PC-3 (cell line): ENCODE measurements at regions not wholly inside any gene's neighbourhood (a gene's known extent, or its start where the extent isn't known, plus 50 kb on each side); places are given as distances from the start of the nearest gene placed in this dataset.
"Not testable (repeated sequence)": the region's sequence is repeated elsewhere in the genome, so short reads cannot be mapped to it uniquely, and the experiment has no call there.

Experiments used
- ATAC-seq: fragments of 200-7000 bp; cut with Tn5 transposase; 2 replicates; pipeline ENCODE4 v1.9.1; 2020; ENCODE audit warnings: mild to moderate bottlenecking, moderate library complexity
- BruUV-seq: library from RNA; stranded (reverse); fragments of 400-500 nt; replicated peaks from 2 replicates; lab custom pipeline; 2021; lab: Mats Ljungman, UMichigan
- CTCF ChIA-PET: fragments of 300-600 bp; sonication (Branson Sonifier 250); formaldehyde crosslinking; loops from one replicate; lab custom pipeline; 2022; ENCODE audit warnings: antibody characterized with exemption; lab: Charles Lee
- POLR2A ChIA-PET: fragments of 300-600 bp; sonication (Branson Sonifier 250); formaldehyde crosslinking; loops from one replicate; lab custom pipeline; 2022; ENCODE audit warnings: antibody characterized with exemption; ENCODE audit not compliant: unreplicated experiment; lab: Charles Lee
- DNase-seq: peaks from one replicate; pipeline ENCODE4 v3.0.0-alpha.2; 2015
- H2AFZ ChIP-seq: fragments of 300-600 bp; sonication (generic); 2 replicates; pipeline ENCODE4 v1.6.0; 2016; ENCODE audit warnings: antibody characterized with exemption, low read length
- H3F3A ChIP-seq: fragments of 300-600 bp; sonication (generic); one replicate; pipeline ENCODE4 v1.6.0; 2017; ENCODE audit warnings: antibody characterized with exemption, low read length, control low read depth, mild to moderate bottlenecking; ENCODE audit not compliant: unreplicated experiment
- H3K27ac ChIP-seq: fragments of 300-600 bp; sonication (generic); 2 replicates; pipeline ENCODE4 v1.5.1; 2016; ENCODE audit warnings: mild to moderate bottlenecking, low read length
- H3K27me3 ChIP-seq: fragments of 300-600 bp; sonication (generic); 2 replicates; pipeline ENCODE4 v1.6.1; 2016; ENCODE audit warnings: low read length, mixed read lengths
- H3K36me3 ChIP-seq: fragments of 300-600 bp; sonication (generic); 2 replicates; pipeline ENCODE4 v1.6.1; 2016; ENCODE audit warnings: low read depth, mixed run types, low read length, mixed read lengths
- H3K4me1 ChIP-seq: fragments of 300-600 bp; sonication (generic); 2 replicates; pipeline ENCODE4 v1.5.1; 2016; ENCODE audit warnings: low read length; ENCODE audit not compliant: insufficient read depth
- H3K4me2 ChIP-seq: fragments of 300-600 bp; sonication (generic); 2 replicates; pipeline ENCODE4 v1.6.0; 2016; ENCODE audit warnings: low read length
- H3K4me3 ChIP-seq: fragments of 300-600 bp; sonication (generic); 2 replicates; pipeline ENCODE4 v1.5.1; 2016; ENCODE audit warnings: mild to moderate bottlenecking, low read length, mixed read lengths
- H3K79me2 ChIP-seq: fragments of 300-600 bp; sonication (generic); 2 replicates; pipeline ENCODE4 v1.6.1; 2017; ENCODE audit warnings: low read length, mixed read lengths
- H3K9ac ChIP-seq: fragments of 300-600 bp; sonication (generic); 2 replicates; pipeline ENCODE4 v1.6.0; 2016; ENCODE audit warnings: mild to moderate bottlenecking, low read length
- H3K9me2 ChIP-seq: fragments of 300-600 bp; sonication (generic); replicated peaks from 2 replicates; pipeline ENCODE4 v1.6.1; 2016; ENCODE audit warnings: mixed run types, low read length, mixed read lengths
- H3K9me3 ChIP-seq: fragments of 300-600 bp; sonication (generic); 2 replicates; pipeline ENCODE4 v1.6.1; 2016; ENCODE audit warnings: low read length, mixed read lengths
- H4K20me1 ChIP-seq: fragments of 300-600 bp; sonication (generic); 2 replicates; pipeline ENCODE4 v1.6.1; 2016; ENCODE audit warnings: low read length, mixed read lengths
- EZH2 ChIP-seq: fragments of 300-600 bp; sonication (generic); IDR thresholded peaks from one replicate; pipeline ENCODE4 v1.6.1; 2017; ENCODE audit warnings: antibody characterized with exemption, mild to moderate bottlenecking, low read length; ENCODE audit not compliant: unreplicated experiment
- EZH2phosphoT487 ChIP-seq: fragments of 300-600 bp; sonication (generic); IDR thresholded peaks from 2 replicates; pipeline ENCODE4 v1.6.1; 2018; ENCODE audit warnings: mild to moderate bottlenecking, antibody characterized with exemption, low read length, borderline replicate concordance
- intact Hi-C: fragments of 100-400 bp; cut with micrococcal nuclease; formaldehyde crosslinking; loops from 2 replicates; pipeline ENCODE4 v1.9.0; 2023
- TF ChIP-seq, protein P1 (sequence below): fragments of 300-600 bp; sonication (generic); conservative IDR thresholded peaks from 2 replicates; pipeline ENCODE4 v1.5.1; 2017; ENCODE audit warnings: antibody characterized with exemption, low read depth, mild to moderate bottlenecking, low read length

- Histone ChIP-seq H3K27ac (no peak overlapping the region), H2AFZ (no peak overlapping the region), H3K4me1 (no peaks in the 10 kb centered on the region), H3K4me2 (no peak overlapping the region), H3K9me3 (no peaks in the 10 kb centered on the region; the same call in 1 of the 2 replicates), H3K9me2 (no peaks in the 10 kb centered on the region), H3K4me3 (no peak overlapping the region), H3K9ac (no peak overlapping the region), H3K27me3 (no peaks in the 10 kb centered on the region), H3K79me2 (no peaks in the 10 kb centered on the region), H4K20me1 (no peaks in the 10 kb centered on the region), H3F3A (no peaks in the 10 kb centered on the region), H3K36me3 (no peaks in the 10 kb centered on the region)
- CTCF ChIA-PET, result no interaction called here
- TF ChIP-seq, protein P1, sequence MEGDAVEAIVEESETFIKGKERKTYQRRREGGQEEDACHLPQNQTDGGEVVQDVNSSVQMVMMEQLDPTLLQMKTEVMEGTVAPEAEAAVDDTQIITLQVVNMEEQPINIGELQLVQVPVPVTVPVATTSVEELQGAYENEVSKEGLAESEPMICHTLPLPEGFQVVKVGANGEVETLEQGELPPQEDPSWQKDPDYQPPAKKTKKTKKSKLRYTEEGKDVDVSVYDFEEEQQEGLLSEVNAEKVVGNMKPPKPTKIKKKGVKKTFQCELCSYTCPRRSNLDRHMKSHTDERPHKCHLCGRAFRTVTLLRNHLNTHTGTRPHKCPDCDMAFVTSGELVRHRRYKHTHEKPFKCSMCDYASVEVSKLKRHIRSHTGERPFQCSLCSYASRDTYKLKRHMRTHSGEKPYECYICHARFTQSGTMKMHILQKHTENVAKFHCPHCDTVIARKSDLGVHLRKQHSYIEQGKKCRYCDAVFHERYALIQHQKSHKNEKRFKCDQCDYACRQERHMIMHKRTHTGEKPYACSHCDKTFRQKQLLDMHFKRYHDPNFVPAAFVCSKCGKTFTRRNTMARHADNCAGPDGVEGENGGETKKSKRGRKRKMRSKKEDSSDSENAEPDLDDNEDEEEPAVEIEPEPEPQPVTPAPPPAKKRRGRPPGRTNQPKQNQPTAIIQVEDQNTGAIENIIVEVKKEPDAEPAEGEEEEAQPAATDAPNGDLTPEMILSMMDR, result no peak
- TF ChIP-seq EZH2phosphoT487, result no peak
- TF ChIP-seq EZH2, result no peak
- BruUV-seq, result no TSS peak
- DNase-seq (peak; percentile 48), ATAC-seq (0 out of 2 replicates have a peak, but pooled peaks have one; percentile 20)
- intact Hi-C loops, result no loop called here
- POLR2A ChIA-PET, result no interaction called here
Observed at GRCh38 chr5:36552651-36553393, 53.6 kb upstream of the SLC1A3 start.

GRCh38 chr5:36555035-36555434 lies 51.4 kb upstream of the SLC1A3 start:
- DNase-seq, H3K4me3 ChIP-seq, intact Hi-C loops, H3K27me3 ChIP-seq, H3K79me2 ChIP-seq, H3K9me3 ChIP-seq, H3F3A ChIP-seq, POLR2A ChIA-PET, H3K4me1 ChIP-seq, H2AFZ ChIP-seq, H3K9ac ChIP-seq, H3K9me2 ChIP-seq, H3K4me2 ChIP-seq, ATAC-seq, H3K27ac ChIP-seq, H4K20me1 ChIP-seq, H3K36me3 ChIP-seq, BruUV-seq, CTCF ChIA-PET: not testable (repeated sequence)
